ENCODE measurements at regions not wholly inside any gene's neighbourhood (a gene's known extent, or its start where the extent isn't known, plus 50 kb on each side); places are given as distances from the start of the nearest gene placed in this dataset.

- Histone ChIP-seq H3K4me1 (ENCODE audit: control insufficient read depth, insufficient read depth, low read length) (no peaks in the 10 kb centered on the region), H3K4me3 (no peak overlapping the region), H3K79me2 (ENCODE audit: control insufficient read depth, insufficient read depth, low read length) (no peaks in the 10 kb centered on the region), H4K20me1 (ENCODE audit: control insufficient read depth, insufficient read depth) (no peaks in the 10 kb centered on the region), H3K27me3 (replicated peaks in 1 of 2; ENCODE audit: control insufficient read depth in 2 of 2, insufficient read depth in 2 of 2, low read length in 1 of 2) (no peaks in the 10 kb centered on the region), H3K9ac (ENCODE audit: control insufficient read depth, insufficient read depth, low read length) (no peak overlapping the region), H2AFZ (ENCODE audit: control insufficient read depth, low read depth, low read length) (no peak overlapping the region), H3K4me2 (ENCODE audit: control insufficient read depth, insufficient read depth) (no peak overlapping the region), H3K36me3 (ENCODE audit: control insufficient read depth in 2 of 2, insufficient read depth in 2 of 2, low read length in 1 of 2) (no peaks in the 10 kb centered on the region), H3K27ac (ENCODE audit: control insufficient read depth, insufficient read depth) (no peak overlapping the region), H3K9me3 (replicated peaks; ENCODE audit: control insufficient read depth, insufficient read depth, low read length) (no peaks in the 10 kb centered on the region)
- ATAC-seq, result no peak
- RAD21 ChIA-PET (ENCODE audit: unreplicated experiment), result no interaction called here
- in situ Hi-C loops (cut with MboI), result loop anchor here (10.0 kb wide), 1 partner anchor 607 kb away; the partner anchor contains the start of gene MEIS2
- no peak for DNase-seq (ENCODE audit: low read depth, low spot score)
- POLR2A ChIA-PET, result no interaction called here
- no TSS peak for BruUV-seq (replicated peaks)
- TF ChIP-seq NFYB (IDR thresholded peaks at IDR 0.05; ENCODE audit: insufficient read depth, low read depth, low read length), result no peak
- TF ChIP-seq CHD2 (IDR thresholded peaks at IDR 0.05; ENCODE audit: borderline replicate concordance, low read depth, low read length), result no peak
- TF ChIP-seq ATF7 (IDR thresholded peaks at IDR 0.05; ENCODE audit: low read depth), result no peak
- TF ChIP-seq HDAC2 (IDR thresholded peaks at IDR 0.05), result no peak
- TF ChIP-seq MYB (IDR thresholded peaks at IDR 0.05; ENCODE audit: borderline replicate concordance, low read depth, low read length), result no peak
- no peak for TF ChIP-seq BCL3 (IDR thresholded peaks at IDR 0.05; ENCODE audit: borderline replicate concordance, insufficient read depth, low read depth, low read length, poor library complexity, severe bottlenecking)
- no peak for TF ChIP-seq CHD1 (IDR thresholded peaks at IDR 0.05; ENCODE audit: low read depth, low read length)
- TF ChIP-seq SUZ12 (IDR thresholded peaks at IDR 0.05; ENCODE audit: unreplicated experiment), result no peak
- no peak for TF ChIP-seq ZNF592 (IDR thresholded peaks at IDR 0.05)
- TF ChIP-seq, protein P1, sequence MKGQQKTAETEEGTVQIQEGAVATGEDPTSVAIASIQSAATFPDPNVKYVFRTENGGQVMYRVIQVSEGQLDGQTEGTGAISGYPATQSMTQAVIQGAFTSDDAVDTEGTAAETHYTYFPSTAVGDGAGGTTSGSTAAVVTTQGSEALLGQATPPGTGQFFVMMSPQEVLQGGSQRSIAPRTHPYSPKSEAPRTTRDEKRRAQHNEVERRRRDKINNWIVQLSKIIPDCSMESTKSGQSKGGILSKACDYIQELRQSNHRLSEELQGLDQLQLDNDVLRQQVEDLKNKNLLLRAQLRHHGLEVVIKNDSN (IDR thresholded peaks at IDR 0.05; ENCODE audit: borderline replicate concordance, extremely low read length, insufficient read depth, low read depth, low read length), result no peak
- no peak for TF ChIP-seq RELB (IDR thresholded peaks at IDR 0.05; ENCODE audit: low read depth)
- no peak for TF ChIP-seq DPF2 (IDR thresholded peaks at IDR 0.05)
- no peak for TF ChIP-seq CREB1 (IDR thresholded peaks at IDR 0.05; ENCODE audit: low read depth)
- TF ChIP-seq, protein P2, sequence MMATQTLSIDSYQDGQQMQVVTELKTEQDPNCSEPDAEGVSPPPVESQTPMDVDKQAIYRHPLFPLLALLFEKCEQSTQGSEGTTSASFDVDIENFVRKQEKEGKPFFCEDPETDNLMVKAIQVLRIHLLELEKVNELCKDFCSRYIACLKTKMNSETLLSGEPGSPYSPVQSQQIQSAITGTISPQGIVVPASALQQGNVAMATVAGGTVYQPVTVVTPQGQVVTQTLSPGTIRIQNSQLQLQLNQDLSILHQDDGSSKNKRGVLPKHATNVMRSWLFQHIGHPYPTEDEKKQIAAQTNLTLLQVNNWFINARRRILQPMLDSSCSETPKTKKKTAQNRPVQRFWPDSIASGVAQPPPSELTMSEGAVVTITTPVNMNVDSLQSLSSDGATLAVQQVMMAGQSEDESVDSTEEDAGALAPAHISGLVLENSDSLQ (IDR thresholded peaks at IDR 0.05), result no peak
- no peak for FAIRE-seq
- 22% methylated on average over 4 of the region's 4 CpGs for WGBS (ENCODE audit: insufficient coverage, insufficient replicate concordance, low lambda C conversion rate, missing lambda C conversion rate)
- intact Hi-C loops (cut with micrococcal nuclease; ENCODE audit: unreplicated experiment), result loop anchor here (10.0 kb wide), 1 partner anchor 743 kb away; no protein-coding TSS in a partner anchor
- CTCF ChIA-PET, result interaction anchor here (1.1 to 1.5 kb wide), 4 partner anchors 18 to 747 kb away, joined by 3 to 6 read pairs (median 4); no protein-coding TSS in a partner anchor
- SMC1A ChIA-PET (ENCODE audit: uncharacterized antibody, unreplicated experiment), result interaction anchor here (0.8 to 1.7 kb wide), 3 partner anchors 10 to 746 kb away, joined by 4 to 6 read pairs (median 5); no protein-coding TSS in a partner anchor
These were observed 81.5 kb upstream of the CDIN1 start for GRCh38 chr15:36497901-36498300.

Measured in GM12878 (cell line).